H1 (cell line): ENCODE measurements at regions not wholly inside any gene's neighbourhood (a gene's known extent, or its start where the extent isn't known, plus 50 kb on each side); places are given as distances from the start of the nearest gene placed in this dataset.

Experiments
- BRCA1 ChIP-seq: IDR thresholded peaks from 2 replicates; pipeline ENCODE4 v1.6.1; 2012; ENCODE audit warnings: low read depth, low read length, improper control_type of control experiment
- CEBPB ChIP-seq: IDR thresholded peaks from 2 replicates; pipeline ENCODE4 v1.6.1; 2012; ENCODE audit warnings: low read depth, low read length
- JUND ChIP-seq: IDR thresholded peaks from 2 replicates; pipeline ENCODE4 v1.6.1; 2011; ENCODE audit warnings: mild to moderate bottlenecking, improper control_type of control experiment, low read length
- KDM1A ChIP-seq: fragments of 200-600, 300-600 bp; sonication (generic); IDR thresholded peaks from 2 replicates; pipeline ENCODE4 v1.7.1; 2016; ENCODE audit warnings: mild to moderate bottlenecking, low read length, borderline replicate concordance
- KDM4A ChIP-seq: IDR thresholded peaks from one replicate; pipeline ENCODE4 v1.7.1; 2012; ENCODE audit warnings: low read depth, mild to moderate bottlenecking, moderate library complexity, low read length, inconsistent platforms; ENCODE audit not compliant: severe bottlenecking
- NRF1 ChIP-seq: IDR thresholded peaks from 2 replicates; pipeline ENCODE4 v1.6.1; 2011; ENCODE audit warnings: mild to moderate bottlenecking, low read depth, low read length, improper control_type of control experiment
- PHF8 ChIP-seq: fragments of 200-600 bp; sonication (generic); conservative IDR thresholded peaks from 2 replicates; pipeline ENCODE4 v1.7.1; 2012; ENCODE audit warnings: low read depth, mild to moderate bottlenecking, inconsistent platforms, low read length, moderate library complexity
- POLR2A ChIP-seq, 2 experiments: IDR thresholded peaks; 1 replicate in 1 of 2; 2 replicates in 1 of 2; pipeline ENCODE4 v1.6.1; 2011; ENCODE audit warnings: low read depth in 2 of 2, low read length in 2 of 2, mild to moderate bottlenecking in 2 of 2; ENCODE audit errors: control extremely low read depth in 1 of 2
- RBBP5 ChIP-seq: IDR thresholded peaks from 2 replicates; pipeline ENCODE4 v1.7.1; 2012; ENCODE audit warnings: low read depth, mild to moderate bottlenecking, inconsistent platforms, low read length, moderate library complexity, borderline replicate concordance
- RFX5 ChIP-seq: IDR thresholded peaks from 2 replicates; pipeline ENCODE4 v1.6.1; 2011; ENCODE audit warnings: low read depth, low read length, improper control_type of control experiment, borderline replicate concordance
- TF ChIP-seq, protein P1 (sequence below): IDR thresholded peaks from 2 replicates; pipeline ENCODE4 v1.6.1; 2012; ENCODE audit warnings: inconsistent platforms

DNA sequence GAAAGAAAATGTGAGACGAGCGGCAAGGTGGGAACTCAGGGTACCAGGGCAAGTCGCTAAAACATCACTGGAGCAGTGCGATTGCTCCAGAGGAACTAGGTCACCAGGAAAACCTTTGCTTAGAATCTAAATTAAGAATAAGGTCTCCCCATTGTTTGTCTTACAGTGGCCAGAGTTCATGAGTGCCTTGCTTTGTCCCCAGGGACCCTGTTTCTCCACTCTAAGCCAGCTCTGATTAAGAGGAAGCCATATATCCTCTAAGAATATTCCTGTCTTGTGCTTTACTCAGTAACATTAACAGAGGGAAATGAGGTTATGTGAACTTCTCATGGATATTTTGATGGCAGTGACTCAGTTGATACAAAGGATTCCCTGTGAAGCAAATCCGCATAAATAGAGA is 305.8 kb downstream of the CD83 start (continued):
- TF ChIP-seq KDM1A (no peak), PHF8 (no peak), CEBPB (no peak), RFX5 (no peak), KDM4A (no peak), NRF1 (no peak), BRCA1 (no peak), RBBP5 (no peak), POLR2A (IDR thresholded peaks at IDR 0.05; ENCODE audit: control extremely low read depth in 1 of 2, low read depth in 2 of 2, low read length in 2 of 2) (no peak), JUND (no peak)
- TF ChIP-seq, protein P1, sequence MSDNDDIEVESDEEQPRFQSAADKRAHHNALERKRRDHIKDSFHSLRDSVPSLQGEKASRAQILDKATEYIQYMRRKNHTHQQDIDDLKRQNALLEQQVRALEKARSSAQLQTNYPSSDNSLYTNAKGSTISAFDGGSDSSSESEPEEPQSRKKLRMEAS: no peak
